NCI-H2227 (cell line): ENCODE measurements at regions not wholly inside any gene's neighbourhood (a gene's known extent, or its start where the extent isn't known, plus 50 kb on each side); places are given as distances from the start of the nearest gene placed in this dataset.

Experiments
- DNase-seq: peaks from one replicate; lab custom pipeline; 2025; ENCODE audit not compliant: unreplicated experiment; lab: John Stamatoyannopoulos, UW

DNA sequence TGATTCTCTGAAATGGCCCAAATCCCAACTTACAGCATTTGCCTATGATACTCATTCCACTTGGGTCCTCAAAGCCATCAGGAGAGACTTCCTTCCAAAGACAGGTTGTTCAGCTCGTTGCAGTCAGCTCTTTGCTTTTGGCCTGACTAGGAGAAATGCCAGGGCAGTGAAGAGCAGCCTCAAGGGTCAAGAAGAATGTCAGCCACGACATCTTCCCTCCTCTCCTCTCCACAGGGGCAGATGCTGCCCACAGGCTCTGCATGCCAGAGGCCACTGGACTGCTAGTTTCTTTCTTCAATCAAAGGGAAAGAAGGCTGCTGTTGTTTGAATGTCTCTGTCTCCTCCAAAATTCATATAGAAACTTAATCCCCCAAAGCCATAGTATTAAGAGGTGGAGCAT lies 201.7 kb upstream of the PFN2 start:
- no peak for DNase-seq

DNA sequence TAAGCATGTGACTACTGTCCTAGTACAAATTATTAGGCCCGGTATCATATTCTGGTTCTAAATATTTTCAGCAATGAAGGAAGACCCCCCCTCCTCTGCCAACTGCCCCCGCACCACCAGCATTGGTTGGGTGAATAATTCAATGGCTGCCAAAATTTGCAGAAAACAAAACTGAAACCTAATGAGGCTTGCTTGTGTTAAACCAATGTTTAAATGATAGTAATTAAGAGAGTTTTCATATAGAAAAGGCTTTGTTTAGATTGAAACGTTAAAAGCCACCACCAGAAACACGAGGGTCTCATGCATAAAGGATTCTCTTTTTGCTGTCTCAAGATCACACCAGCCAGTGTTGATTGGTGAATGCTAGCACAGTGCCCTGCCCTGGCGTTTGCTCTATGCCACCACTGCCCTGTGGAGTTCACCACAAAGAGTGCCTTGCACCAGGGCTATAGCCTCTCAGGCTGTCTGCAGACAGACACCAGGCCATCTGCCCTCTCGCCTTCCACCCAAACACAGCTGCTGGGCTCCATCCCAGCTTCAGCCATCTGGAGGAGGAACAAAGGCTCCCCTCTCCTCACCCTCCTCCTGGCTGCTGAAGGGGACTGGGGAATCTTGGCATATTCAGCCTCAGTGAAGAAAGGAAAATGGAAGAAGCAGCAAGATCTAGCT lies 200.3 kb upstream of the PFN2 start:
- no peak for DNase-seq

DNA sequence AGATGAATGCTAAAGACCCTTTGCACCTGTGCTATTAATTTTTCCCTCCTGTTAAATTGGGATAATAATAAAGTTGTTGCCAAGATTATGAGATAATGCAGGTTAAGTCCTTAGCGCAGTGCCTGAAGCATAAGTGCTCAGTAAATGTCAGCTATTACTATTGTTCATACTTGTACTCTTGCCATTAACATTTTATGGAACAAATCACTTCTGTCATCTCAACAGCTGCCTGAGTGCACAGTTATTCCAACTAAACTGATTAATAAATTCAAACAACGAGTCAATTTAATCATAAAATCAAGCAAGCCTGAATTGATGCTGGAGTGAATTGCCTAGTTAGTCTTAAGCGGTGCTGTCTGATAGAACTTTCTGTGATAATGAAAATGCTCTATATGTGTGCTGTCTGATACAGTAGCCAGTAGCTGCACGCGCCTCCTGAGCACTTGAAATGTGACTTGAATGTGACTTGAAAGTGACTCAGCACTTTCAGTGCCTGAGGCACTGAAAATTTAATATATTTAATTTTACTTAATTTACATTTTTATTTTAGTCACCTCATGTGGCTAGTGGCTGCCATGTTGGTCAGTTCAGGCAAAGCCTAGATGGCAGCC lies 198.7 kb upstream of the PFN2 start:
- DNase-seq: peak; percentile 17

DNA sequence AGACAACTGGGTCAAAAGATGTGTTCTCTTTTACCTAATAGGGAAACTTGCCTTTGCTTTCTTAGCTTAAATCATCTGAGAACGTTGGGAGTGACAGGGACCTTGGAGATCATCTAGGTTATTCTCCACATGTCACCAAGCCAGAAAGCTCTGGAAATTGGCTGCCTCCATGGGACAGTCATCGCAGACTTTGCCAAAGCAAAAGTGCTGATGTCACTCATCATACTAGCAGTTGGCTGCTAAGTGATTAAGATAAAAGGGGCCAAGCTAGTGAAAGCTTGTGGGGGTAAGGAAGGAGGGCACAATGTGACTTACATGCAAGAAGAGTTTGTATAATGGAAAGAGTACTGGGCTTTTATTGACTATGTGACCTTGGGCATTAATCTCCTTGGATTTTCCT lies 198.0 kb upstream of the PFN2 start:
- DNase-seq: no peak

DNA sequence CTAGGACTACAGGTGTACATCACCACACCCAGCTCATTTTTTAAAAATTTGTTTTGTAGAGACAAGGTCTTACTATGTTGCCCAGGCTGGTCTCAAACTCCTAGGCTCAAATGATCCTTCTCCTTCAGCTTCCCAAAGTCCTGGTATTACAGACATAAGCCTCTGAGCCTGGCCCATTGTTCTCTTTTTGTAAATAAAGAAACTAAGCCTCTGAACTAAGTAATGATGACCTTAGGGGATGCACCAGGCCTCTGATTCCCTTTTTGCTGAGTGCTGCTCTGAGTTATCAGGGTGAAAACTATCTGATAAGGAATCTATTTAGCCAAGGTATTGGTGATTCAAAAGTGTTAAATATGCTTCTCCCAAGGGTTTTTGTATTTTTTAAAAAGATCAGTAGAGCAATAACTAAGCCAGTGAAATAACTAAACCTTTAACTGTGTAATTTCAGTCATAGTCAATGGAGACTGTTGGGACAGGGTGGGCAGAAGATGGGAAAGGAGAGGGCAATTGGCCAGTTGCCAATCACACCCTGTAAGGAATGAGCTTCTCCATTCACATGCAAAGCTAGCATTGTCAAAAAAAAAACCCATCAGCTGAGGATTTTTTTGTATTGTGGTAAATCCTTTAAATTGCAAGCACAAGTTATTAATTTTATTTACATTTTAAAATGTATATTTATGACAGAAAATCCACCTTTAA lies 194.8 kb upstream of the PFN2 start:
- no peak for DNase-seq

DNA sequence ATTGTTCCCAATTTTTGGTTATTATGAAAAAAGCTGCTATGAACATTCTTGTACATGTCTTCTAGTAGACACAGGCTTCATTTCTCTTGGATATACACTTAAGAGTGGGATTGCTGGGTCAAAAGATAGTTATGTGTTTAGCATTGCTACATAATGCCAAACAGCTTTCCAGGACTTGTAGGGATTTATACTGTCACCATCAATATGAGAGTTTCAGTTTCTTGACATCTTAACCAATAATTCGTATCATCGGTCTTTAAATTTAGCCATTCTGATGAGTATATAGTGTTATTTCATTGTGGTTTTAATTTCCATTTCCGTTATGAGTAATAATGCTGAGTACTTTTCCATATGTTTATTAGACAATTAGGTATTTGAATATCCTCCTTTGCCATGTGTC lies 190.3 kb upstream of the PFN2 start:
- no peak for DNase-seq

DNA sequence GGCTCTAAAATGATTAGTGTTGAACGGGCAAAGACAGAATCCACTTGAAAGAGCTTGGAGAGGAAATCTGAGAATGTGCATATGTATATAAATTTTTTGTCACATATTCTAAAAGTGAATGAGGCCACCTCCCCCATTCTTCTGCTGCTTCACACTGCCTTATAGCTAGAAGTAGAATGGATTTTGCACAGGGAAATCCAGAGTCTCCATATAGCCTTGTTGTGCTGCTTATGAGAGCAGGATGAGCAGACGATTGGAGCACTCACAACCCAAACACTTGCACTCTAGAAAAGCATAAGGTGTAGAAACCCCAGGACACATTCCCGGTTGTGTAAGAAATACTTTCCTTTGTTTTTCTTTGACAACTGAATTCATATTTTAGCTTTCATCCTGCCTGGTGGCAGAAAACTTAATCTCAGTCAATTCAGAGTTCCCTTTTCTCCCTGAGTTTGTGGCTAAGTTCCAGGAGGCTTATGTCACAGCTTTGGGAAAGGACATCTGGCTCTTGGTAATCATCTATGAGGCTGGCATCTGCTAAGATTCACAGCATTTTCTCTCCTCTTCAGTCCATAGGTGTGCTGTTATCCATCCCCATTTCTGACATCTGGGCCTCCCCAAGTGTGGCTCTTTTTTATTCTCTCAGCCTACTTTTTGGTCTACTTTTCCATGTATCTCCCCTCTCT lies 188.4 kb upstream of the PFN2 start:
- no peak for DNase-seq

DNA sequence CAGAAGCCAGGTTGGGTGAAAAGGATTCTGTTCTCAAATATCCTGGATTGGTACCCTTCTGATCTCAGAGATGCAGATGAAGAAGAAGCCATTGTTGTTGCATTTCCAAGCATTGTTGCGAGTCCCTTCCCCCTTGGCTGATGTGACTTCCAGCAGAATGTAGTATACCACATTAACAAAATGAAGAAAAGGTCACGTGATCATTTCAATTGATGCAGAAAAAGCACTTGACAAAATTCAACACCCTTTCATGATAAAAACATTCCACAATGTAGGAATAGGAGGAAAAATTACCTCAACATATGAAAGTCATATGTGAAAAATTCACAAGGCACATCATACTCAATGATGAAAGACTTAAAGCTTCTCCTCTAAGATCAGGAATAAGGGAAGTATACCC lies 181.9 kb upstream of the PFN2 start:
- no peak for DNase-seq

DNA sequence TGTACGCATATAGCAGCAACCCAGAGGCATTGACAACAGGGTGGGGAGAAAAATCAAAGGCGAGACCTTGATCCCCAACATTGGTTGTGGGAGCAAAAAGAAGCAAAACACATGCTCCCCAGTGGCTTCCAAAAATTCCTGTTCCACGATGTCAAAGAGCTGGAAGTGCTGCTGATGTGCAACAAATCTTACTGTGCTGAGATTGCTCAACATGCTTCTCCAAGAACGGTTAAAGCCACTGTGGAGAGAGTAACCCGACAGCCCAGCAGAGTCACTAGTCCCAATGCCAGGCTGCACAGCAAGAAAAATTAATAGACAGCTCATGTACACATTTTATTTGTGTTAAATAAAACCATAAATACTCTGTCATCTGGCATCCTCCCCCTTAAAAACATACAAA lies 179.9 kb upstream of the PFN2 start:
- DNase-seq: no peak

DNA sequence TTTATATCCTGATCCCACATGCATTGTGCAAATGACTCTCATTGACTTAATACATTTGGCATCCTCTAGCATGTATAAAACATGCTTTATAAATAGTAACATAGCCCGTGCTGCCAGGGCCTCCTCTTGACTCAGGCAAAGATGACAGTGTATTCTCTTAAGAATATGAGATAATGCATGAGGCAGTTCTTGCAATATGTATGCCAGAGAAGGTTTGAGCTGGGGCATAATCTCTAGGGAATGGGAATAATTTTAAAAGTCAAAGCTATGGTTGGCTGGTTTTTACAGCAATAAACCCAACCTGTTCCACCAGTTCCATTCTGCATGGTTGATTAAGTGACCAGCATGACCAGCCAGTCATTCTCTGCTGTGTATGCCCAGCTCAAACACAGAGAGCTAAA lies 179.0 kb upstream of the PFN2 start:
- DNase-seq: no peak

DNA sequence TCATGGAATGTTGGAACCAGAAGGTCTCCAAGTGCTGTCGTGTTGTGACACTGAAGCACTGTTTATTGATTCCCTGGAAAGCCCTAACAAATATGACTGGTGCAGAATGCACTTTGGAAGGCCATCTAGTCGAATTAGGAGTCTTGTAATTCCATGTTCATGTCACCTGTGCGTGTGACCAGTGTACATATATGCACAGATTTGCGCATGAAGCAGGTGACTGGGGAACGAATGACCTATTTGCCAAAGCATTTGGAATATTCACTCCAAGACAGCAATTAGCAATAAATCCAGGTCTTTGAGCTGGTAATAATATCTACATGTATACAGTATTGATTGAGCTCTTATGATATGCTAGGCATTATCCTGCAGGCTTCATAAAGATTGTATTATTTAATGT lies 177.5 kb upstream of the PFN2 start:
- no peak for DNase-seq

DNA sequence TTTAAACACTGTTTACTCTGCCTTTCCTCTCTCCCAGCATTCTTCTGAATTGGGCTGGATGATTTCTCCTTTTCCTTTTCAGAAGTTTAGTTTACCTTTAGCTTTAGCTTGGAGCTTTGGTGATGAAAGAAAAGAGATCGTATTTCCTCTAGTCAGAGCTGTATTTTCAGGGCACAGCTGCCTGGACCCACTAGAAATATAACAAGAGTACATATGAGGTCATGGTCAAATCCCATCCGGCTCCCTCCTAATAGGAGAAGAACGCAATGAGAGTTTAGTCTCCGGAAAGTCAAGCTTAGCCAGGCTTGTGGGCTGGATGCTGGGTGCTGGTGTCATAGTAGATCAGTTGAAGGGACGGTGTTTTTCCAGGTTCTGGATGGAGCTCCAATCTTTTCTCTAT lies 177.1 kb upstream of the PFN2 start:
- DNase-seq: no peak

DNA sequence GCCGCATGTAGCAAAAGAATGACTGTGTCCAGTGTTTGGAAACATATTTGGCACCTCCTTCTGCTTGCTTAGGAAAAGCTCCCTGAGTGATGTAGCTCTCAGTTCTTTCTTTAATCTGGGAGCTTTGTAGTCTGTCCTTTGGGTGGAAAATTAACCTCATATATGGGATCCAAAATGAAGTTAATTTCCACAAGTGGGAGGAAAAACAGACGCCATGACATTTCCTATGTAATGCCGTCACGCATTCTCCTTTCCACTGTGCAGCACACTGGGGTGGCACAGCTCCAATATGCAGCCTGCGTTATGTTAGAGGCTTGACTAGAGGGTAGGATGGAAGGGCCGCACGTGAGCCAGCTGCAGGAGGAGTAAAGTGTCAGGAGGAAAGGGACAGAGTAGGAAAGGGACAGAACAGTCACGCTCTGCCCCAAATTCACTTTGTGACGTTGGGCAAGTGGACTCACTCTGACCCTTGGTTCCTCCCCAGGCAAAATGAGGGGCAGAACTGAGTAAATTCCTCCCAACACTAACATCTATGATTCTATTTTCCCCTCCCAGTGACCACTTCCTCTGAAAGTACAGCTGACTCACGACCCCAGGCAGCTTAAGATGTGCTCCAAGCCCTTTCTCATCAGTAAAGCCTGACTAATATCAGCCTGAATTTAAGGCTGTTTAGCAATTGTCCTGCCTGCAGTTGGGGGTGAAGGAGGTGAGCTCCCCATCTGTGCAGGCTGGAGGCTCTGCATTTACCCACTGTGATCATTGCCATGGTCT lies 176.5 kb upstream of the PFN2 start:
- no peak for DNase-seq

DNA sequence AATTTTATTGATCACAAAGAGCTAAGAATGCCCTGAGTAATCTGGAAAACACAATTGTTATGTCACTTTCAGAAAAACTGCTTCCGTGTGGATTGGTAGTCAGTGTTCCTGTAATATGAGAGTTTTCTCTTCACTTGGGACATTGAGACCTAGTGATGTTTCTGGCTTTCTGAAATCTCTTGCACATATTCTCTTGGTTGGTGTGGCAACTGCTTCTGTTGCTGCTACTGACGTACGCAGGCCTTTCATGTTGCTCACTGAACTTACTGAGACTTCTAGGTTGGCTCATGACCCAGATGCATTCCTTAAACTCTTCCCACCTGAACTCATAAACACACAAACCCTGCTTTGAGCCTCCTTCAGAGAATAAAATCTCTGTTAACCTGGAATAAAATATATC lies 175.0 kb upstream of the PFN2 start:
- DNase-seq: no peak

DNA sequence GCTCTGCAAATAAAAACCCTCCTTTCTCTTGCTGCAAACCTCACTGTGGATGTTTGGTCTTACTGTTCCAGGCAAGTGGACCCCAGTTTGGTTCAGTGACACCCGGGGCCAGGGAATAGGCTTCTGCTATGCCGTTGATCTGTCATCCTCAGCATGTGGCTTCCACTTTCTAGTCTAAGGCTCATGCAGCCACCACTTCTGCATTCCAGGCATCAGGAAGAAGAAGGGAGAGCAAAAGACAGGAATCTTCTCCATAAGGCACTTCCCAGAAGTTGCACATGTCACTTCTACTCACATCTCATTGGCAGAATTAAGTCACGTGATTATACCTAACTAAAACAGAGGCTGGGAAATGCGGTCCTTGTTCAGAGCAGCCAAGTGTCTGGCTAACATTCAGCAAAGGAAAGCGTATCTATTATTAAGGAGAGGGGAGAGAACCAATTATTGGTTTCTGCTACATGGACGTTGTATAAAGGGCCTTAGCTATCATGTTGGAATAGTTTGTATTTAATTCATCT lies 173.6 kb upstream of the PFN2 start:
- DNase-seq: no peak

DNA sequence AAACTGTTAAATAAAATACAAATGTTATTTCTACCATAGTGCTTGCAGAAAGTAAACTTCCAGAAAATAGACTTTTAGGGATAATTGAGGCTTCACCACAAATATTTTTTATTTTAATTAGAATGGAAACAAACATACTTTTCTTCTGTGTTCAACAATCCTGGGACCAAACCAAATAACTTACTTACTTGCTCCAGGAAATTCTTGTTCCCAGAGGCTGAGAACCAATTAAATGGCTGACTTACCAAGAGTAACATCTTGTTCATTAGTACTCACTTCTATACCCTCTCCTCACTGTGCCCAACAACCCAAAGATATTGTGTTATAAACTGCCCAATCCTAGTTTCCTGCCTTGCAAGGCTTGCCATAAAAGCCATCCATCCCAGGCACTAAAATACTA lies 172.2 kb upstream of the PFN2 start:
- no peak for DNase-seq

DNA sequence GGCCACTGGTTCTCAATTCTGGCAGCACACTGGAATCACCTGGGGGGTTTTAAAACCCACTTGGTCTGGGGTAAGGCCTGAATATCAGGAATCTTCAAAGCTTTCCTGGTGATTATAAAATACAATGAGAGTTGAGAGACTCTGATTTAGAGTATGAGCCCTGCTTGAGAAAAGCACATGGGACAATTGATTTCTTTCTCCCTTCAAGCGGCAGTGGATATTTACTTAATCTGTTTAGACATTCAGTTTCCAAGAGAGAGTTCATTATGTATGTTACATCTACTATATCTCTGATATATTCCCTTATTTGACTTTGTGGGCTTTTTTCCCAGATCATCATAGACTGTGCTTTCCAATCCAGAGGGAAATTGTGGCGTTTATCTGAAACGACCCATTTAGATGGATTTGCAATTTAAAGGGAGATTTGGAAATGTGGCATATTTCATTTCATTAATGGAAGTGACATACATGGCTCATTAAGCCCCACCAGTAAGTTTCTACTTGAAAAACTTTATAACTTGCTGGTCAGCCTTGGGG lies 171.2 kb upstream of the PFN2 start:
- no peak for DNase-seq

DNA sequence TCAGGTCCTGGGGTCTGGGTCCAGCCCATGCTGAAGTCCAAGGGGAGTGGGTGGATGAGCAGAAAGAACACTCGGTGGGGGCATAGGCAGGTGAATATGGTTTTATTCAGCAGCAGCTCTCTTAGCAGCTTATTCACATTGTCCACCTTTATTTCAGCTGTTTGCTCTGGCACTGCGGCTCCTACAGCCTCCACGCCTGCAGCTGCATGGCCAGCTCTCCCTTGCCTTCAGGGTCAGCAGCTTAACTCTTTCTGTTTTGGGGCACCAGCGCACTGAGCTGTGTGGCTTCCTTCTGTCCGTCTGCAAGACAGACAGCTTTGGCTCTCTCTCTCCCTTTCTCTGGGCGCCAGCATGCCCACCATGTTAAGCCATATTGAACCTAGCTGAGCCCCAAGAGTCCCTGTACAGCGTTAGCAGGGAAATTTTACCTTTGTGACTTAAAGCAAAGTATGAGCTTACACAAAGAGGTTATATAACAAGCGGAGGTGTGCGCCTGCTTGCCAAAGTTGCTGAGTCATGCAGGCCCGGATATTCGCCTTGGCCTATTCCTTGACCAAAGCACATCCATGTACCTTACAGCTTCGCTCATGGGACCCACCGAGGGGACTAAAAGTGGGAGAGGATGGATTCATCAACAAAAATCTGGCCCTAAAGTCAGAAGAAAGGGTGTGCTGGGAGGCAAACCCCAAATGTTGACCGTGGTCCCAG lies 170.1 kb upstream of the PFN2 start:
- no peak for DNase-seq

DNA sequence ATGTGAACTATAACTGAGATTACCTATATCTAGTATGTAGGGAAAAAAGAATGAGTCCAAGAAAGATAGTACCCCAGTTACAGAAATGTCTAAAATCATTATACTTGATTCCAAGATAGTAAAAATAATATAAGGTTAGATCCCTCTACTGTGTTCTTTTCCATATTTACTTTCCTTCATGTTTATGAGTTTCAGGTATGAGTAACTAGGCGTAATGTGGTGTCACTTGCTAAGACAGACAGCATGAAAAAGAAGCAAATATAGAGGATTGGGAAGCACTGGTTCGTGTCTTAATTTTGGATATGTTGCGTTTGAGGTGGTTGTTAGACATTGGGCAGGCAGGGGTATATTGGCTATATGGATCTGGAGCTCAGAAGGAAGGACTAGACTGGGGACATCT lies 168.1 kb upstream of the PFN2 start:
- no peak for DNase-seq

DNA sequence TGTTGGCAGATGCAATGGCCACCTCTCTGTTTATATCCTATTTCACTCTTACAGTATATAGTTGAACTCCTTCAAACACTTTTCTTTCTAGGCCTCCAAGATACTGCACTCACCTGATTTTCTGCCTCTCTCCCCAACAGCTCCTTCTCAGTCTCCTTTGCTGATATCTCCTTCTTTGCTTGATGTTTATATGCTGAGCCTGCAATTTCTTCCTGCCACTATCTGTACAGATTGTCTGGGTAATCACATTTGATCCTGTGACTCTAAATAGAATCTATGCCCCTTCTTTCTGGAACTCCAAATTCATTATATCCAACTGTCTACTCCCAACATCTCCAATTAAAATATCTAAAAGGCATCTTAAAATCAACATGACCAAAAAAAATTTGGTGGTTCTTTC lies 165.5 kb upstream of the PFN2 start:
- no peak for DNase-seq
